ENCODE measurements at regions not wholly inside any gene's neighbourhood (a gene's known extent, or its start where the extent isn't known, plus 50 kb on each side); places are given as distances from the start of the nearest gene placed in this dataset.
"Not testable (repeated sequence)": the region's sequence is repeated elsewhere in the genome, so short reads cannot be mapped to it uniquely, and the experiment has no call there.

GRCh38 chr5:62778316-62779009, 199.8 kb downstream of the LRRC70 start:
- ATAC-seq (peak; percentile 56), DNase-seq (no peak)
- intact Hi-C loops (cut with micrococcal nuclease), result loop anchor here (10.0 kb wide), 1 partner anchor 314 kb away; no protein-coding TSS in a partner anchor

- ATAC-seq, DNase-seq: not testable (repeated sequence)
- intact Hi-C loops (cut with micrococcal nuclease), result loop anchor here (10.0 kb wide), 1 partner anchor 312 kb away; no protein-coding TSS in a partner anchor
Observed at GRCh38 chr5:62777081-62777480, 198.5 kb downstream of the LRRC70 start.

GRCh38 chr5:62776592-62776991, 198.0 kb downstream of the LRRC70 start:
- not testable (repeated sequence) for ATAC-seq
- intact Hi-C loops (cut with micrococcal nuclease), result loop anchor here (10.0 kb wide), 1 partner anchor 312 kb away; no protein-coding TSS in a partner anchor

GRCh38 chr5:62773460-62773859, 194.8 kb downstream of the LRRC70 start:
- no peak for ATAC-seq
- DNase-seq, result no peak
- intact Hi-C loops (cut with micrococcal nuclease), result loop anchor here (10.0 kb wide), 1 partner anchor 309 kb away; no protein-coding TSS in a partner anchor

More at GRCh38 chr5:62776592-62776991, 198.0 kb downstream of the LRRC70 start:
- not testable (repeated sequence) for DNase-seq

- intact Hi-C loops (cut with micrococcal nuclease), result loop anchor here (10.0 kb wide), 1 partner anchor 307 kb away; no protein-coding TSS in a partner anchor
- no peak for ATAC-seq
Observed at GRCh38 chr5:62771341-62771740, 192.7 kb downstream of the LRRC70 start.

GRCh38 chr5:62767650-62768049, 189.0 kb downstream of the LRRC70 start:
- ATAC-seq (no peak), DNase-seq (no peak)

More at GRCh38 chr5:62771341-62771740, 192.7 kb downstream of the LRRC70 start:
- no peak for DNase-seq

GRCh38 chr5:62767077-62767476, 188.5 kb downstream of the LRRC70 start:
- ATAC-seq, result no peak

More at GRCh38 chr5:62767650-62768049, 189.0 kb downstream of the LRRC70 start:
- intact Hi-C loops (cut with micrococcal nuclease), result no loop called here

GRCh38 chr5:62762503-62762902, 183.9 kb downstream of the LRRC70 start:
- DNase-seq (no peak), ATAC-seq (no peak)
- intact Hi-C loops (cut with micrococcal nuclease), result no loop called here

More at GRCh38 chr5:62767077-62767476, 188.5 kb downstream of the LRRC70 start:
- no peak for DNase-seq
- intact Hi-C loops (cut with micrococcal nuclease), result no loop called here

GRCh38 chr5:62757686-62758085, 179.1 kb downstream of the LRRC70 start:
- intact Hi-C loops (cut with micrococcal nuclease); ATAC-seq; DNase-seq: not testable (repeated sequence)

GRCh38 chr5:62752998-62753367, 174.4 kb downstream of the LRRC70 start:
- ATAC-seq; DNase-seq; intact Hi-C loops (cut with micrococcal nuclease): not testable (repeated sequence)

- intact Hi-C loops (cut with micrococcal nuclease); DNase-seq; ATAC-seq: not testable (repeated sequence)
Observed at GRCh38 chr5:62752056-62752997, 173.7 kb downstream of the LRRC70 start.

GRCh38 chr5:62742207-62742606, 163.6 kb downstream of the LRRC70 start:
- intact Hi-C loops (cut with micrococcal nuclease), result no loop called here

GRCh38 chr5:62741761-62742160, 163.1 kb downstream of the LRRC70 start:
- no peak for ATAC-seq
- intact Hi-C loops (cut with micrococcal nuclease), result no loop called here
- no peak for DNase-seq

More at GRCh38 chr5:62742207-62742606, 163.6 kb downstream of the LRRC70 start:
- ATAC-seq (no peak), DNase-seq (no peak)

- DNase-seq, result no peak
- intact Hi-C loops (cut with micrococcal nuclease), result no loop called here
- ATAC-seq, result no peak
Observed at GRCh38 chr5:62737766-62738165, 159.1 kb downstream of the LRRC70 start.

- intact Hi-C loops (cut with micrococcal nuclease), result no loop called here
- DNase-seq (no peak), ATAC-seq (peak; percentile 57)
Observed at GRCh38 chr5:62732677-62733121, 154.1 kb downstream of the LRRC70 start.

- no peak for ATAC-seq
- intact Hi-C loops (cut with micrococcal nuclease), result no loop called here
Observed at GRCh38 chr5:62731022-62731421, 152.4 kb downstream of the LRRC70 start.

GRCh38 chr5:62729675-62730074, 151.1 kb downstream of the LRRC70 start:
- ATAC-seq (no peak), DNase-seq (no peak)
- intact Hi-C loops (cut with micrococcal nuclease), result no loop called here

More at GRCh38 chr5:62731022-62731421, 152.4 kb downstream of the LRRC70 start:
- DNase-seq, result no peak

GRCh38 chr5:62727861-62728260, 149.2 kb downstream of the LRRC70 start:
- no peak for ATAC-seq

GRCh38 chr5:62727184-62727583, 148.6 kb downstream of the LRRC70 start:
- no peak for ATAC-seq
- intact Hi-C loops (cut with micrococcal nuclease), result no loop called here

More at GRCh38 chr5:62727861-62728260, 149.2 kb downstream of the LRRC70 start:
- DNase-seq, result no peak
- intact Hi-C loops (cut with micrococcal nuclease), result no loop called here

More at GRCh38 chr5:62727184-62727583, 148.6 kb downstream of the LRRC70 start:
- no peak for DNase-seq
